ENCODE measurements at regions not wholly inside any gene's neighbourhood (a gene's known extent, or its start where the extent isn't known, plus 50 kb on each side); places are given as distances from the start of the nearest gene placed in this dataset.

- Histone ChIP-seq H3K9me3 (peaks cover 0 to 3% (median 0%) of the 10 kb centered on the region in 8 donors), H3K4me1 (no peaks in the 10 kb centered on the region), H3K4me3 (no peak overlapping the region), H3K36me3 (no peaks in the 10 kb centered on the region), H3K27me3 (replicated peaks in 1 of 7) (peaks cover 0 to 15% (median 0%) of the 10 kb centered on the region in 7 donors), H3K27ac (no peak overlapping the region)
- DNase-seq, result no peak
- TF ChIP-seq POLR2A (IDR thresholded peaks at IDR 0.05) (no peak), CTCF (IDR thresholded peaks at IDR 0.05 in 8 of 11, conservative IDR thresholded peaks at IDR 0.05 in 3 of 11) (no peak), POLR2AphosphoS5 (IDR thresholded peaks at IDR 0.05) (no peak)
- intact Hi-C loops (cut with DNase I; ENCODE audit: low total_unique reads), result no loop called here
- 79 to 95% (median 88%) methylated on average over 2 of the region's 2 CpGs for WGBS, 5 donors
Observed at GRCh38 chr2:173741759-173742158, 223.4 kb downstream of the SP3 start.

- DNase-seq, result no peak
- intact Hi-C loops (cut with DNase I; ENCODE audit: low total_unique reads), result no loop called here
Observed at GRCh38 chr2:173747035-173747434, 218.1 kb downstream of the SP3 start.

GRCh38 chr2:173749315-173749714 lies 215.9 kb downstream of the SP3 start:
- TF ChIP-seq POLR2A (IDR thresholded peaks at IDR 0.05), result no peak
- no peak for TF ChIP-seq CTCF (IDR thresholded peaks at IDR 0.05 in 8 of 11, conservative IDR thresholded peaks at IDR 0.05 in 3 of 11)
- Histone ChIP-seq H3K4me3 (no peak overlapping the region), H3K27ac (no peak overlapping the region), H3K27me3 (replicated peaks in 1 of 7) (peaks cover 0 to 23% (median 0%) of the 10 kb centered on the region in 7 donors), H3K36me3 (no peaks in the 10 kb centered on the region), H3K9me3 (no peaks in the 10 kb centered on the region), H3K4me1 (no peaks in the 10 kb centered on the region)
- intact Hi-C loops (cut with DNase I; ENCODE audit: low total_unique reads), result no loop called here
- DNase-seq, result no peak
- 48 to 71% (median 58%) methylated on average over 2 of the region's 2 CpGs for WGBS, 5 donors

More at GRCh38 chr2:173747035-173747434, 218.1 kb downstream of the SP3 start:
- TF ChIP-seq POLR2A (IDR thresholded peaks at IDR 0.05) (no peak), POLR2AphosphoS5 (IDR thresholded peaks at IDR 0.05) (no peak), CTCF (IDR thresholded peaks at IDR 0.05 in 8 of 11, conservative IDR thresholded peaks at IDR 0.05 in 3 of 11) (no peak)
- 86 to 96% (median 93%) methylated on average over 6 of the region's 6 CpGs for WGBS, 5 donors
- no peak overlapping the region for H3K4me3 ChIP-seq
- H3K4me1 ChIP-seq, result no peaks in the 10 kb centered on the region
- H3K27ac ChIP-seq, result no peak overlapping the region
- H3K36me3 ChIP-seq, result no peaks in the 10 kb centered on the region
- H3K9me3 ChIP-seq, result no peaks in the 10 kb centered on the region
- peaks cover 0 to 25% (median 0%) of the 10 kb centered on the region in 7 donors for H3K27me3 ChIP-seq (replicated peaks in 1 of 7)

- peaks cover 0 to 21% (median 0%) of the 10 kb centered on the region in 7 donors for H3K27me3 ChIP-seq (replicated peaks in 1 of 7)
- DNase-seq, result no peak
- H3K36me3 ChIP-seq, result no peaks in the 10 kb centered on the region
- WGBS, 5 donors, result 51 to 75% (median 60%) methylated on average over 7 of the region's 7 CpGs
- intact Hi-C loops (cut with DNase I; ENCODE audit: low total_unique reads), result no loop called here
- no peak overlapping the region for H3K27ac ChIP-seq
- TF ChIP-seq POLR2AphosphoS5 (IDR thresholded peaks at IDR 0.05) (no peak), POLR2A (IDR thresholded peaks at IDR 0.05) (no peak), CTCF (IDR thresholded peaks at IDR 0.05 in 8 of 11, conservative IDR thresholded peaks at IDR 0.05 in 3 of 11) (no peak)
- no peaks in the 10 kb centered on the region for H3K9me3 ChIP-seq
- no peak overlapping the region for H3K4me3 ChIP-seq
- no peaks in the 10 kb centered on the region for H3K4me1 ChIP-seq
Observed at GRCh38 chr2:173750353-173750801, 214.8 kb downstream of the SP3 start.
